ENCODE measurements at regions not wholly inside any gene's neighbourhood (a gene's known extent, or its start where the extent isn't known, plus 50 kb on each side); places are given as distances from the start of the nearest gene placed in this dataset.

GRCh38 chr15:38828031-38828532 lies 263.5 kb upstream of the RASGRP1 start:
- H4K20me1 ChIP-seq (ENCODE audit: control insufficient read depth, insufficient read depth, low read depth, low read length): no peaks in the 10 kb centered on the region
- no peaks in the 10 kb centered on the region for H3K79me2 ChIP-seq (ENCODE audit: control insufficient read depth, low read length)
- H3K36me3 ChIP-seq (ENCODE audit: control insufficient read depth, low read length): no peaks in the 10 kb centered on the region
- TF ChIP-seq EZH2phosphoT487 (IDR thresholded peaks at IDR 0.05; ENCODE audit: borderline replicate concordance, low read length): no peak
- TF ChIP-seq, protein P1, sequence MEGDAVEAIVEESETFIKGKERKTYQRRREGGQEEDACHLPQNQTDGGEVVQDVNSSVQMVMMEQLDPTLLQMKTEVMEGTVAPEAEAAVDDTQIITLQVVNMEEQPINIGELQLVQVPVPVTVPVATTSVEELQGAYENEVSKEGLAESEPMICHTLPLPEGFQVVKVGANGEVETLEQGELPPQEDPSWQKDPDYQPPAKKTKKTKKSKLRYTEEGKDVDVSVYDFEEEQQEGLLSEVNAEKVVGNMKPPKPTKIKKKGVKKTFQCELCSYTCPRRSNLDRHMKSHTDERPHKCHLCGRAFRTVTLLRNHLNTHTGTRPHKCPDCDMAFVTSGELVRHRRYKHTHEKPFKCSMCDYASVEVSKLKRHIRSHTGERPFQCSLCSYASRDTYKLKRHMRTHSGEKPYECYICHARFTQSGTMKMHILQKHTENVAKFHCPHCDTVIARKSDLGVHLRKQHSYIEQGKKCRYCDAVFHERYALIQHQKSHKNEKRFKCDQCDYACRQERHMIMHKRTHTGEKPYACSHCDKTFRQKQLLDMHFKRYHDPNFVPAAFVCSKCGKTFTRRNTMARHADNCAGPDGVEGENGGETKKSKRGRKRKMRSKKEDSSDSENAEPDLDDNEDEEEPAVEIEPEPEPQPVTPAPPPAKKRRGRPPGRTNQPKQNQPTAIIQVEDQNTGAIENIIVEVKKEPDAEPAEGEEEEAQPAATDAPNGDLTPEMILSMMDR (IDR thresholded peaks at IDR 0.05; ENCODE audit: low read depth, low read length, poor library complexity, severe bottlenecking): no peak
- H3K9me2 ChIP-seq (replicated peaks; ENCODE audit: control insufficient read depth, low read length): no peaks in the 10 kb centered on the region; the same call in 1 of the 2 replicates
- no peak overlapping the region for H3K4me3 ChIP-seq (ENCODE audit: low read length)
- no peaks in the 10 kb centered on the region for H3F3A ChIP-seq (ENCODE audit: control insufficient read depth, insufficient read depth)
- H3K4me1 ChIP-seq (ENCODE audit: control insufficient read depth, low read length): no peaks in the 10 kb centered on the region
- H3K27me3 ChIP-seq (ENCODE audit: control insufficient read depth, low read length): no peaks in the 10 kb centered on the region
- H3K9me3 ChIP-seq (ENCODE audit: control insufficient read depth, insufficient read depth, low read length): no peaks in the 10 kb centered on the region
- no peak overlapping the region for H3K4me2 ChIP-seq (ENCODE audit: low read length)
- H3K27ac ChIP-seq (ENCODE audit: low read depth, low read length): no peak overlapping the region

GRCh38 chr15:38829086-38829485 lies 264.5 kb upstream of the RASGRP1 start:
- Histone ChIP-seq H3K79me2 (ENCODE audit: control insufficient read depth, low read length) (no peaks in the 10 kb centered on the region), H4K20me1 (ENCODE audit: control insufficient read depth, insufficient read depth, low read depth, low read length) (no peaks in the 10 kb centered on the region), H3K9me2 (replicated peaks; ENCODE audit: control insufficient read depth, low read length) (no peaks in the 10 kb centered on the region; the same call in 1 of the 2 replicates), H3K27me3 (ENCODE audit: control insufficient read depth, low read length) (no peaks in the 10 kb centered on the region), H3K36me3 (ENCODE audit: control insufficient read depth, low read length) (no peaks in the 10 kb centered on the region), H3K4me2 (ENCODE audit: low read length) (no peak overlapping the region), H3K4me1 (ENCODE audit: control insufficient read depth, low read length) (no peaks in the 10 kb centered on the region), H3K9me3 (ENCODE audit: control insufficient read depth, insufficient read depth, low read length) (no peaks in the 10 kb centered on the region), H3K4me3 (ENCODE audit: low read length) (no peak overlapping the region), H3F3A (ENCODE audit: control insufficient read depth, insufficient read depth) (no peaks in the 10 kb centered on the region), H3K27ac (ENCODE audit: low read depth, low read length) (no peak overlapping the region)
- TF ChIP-seq EZH2phosphoT487 (IDR thresholded peaks at IDR 0.05; ENCODE audit: borderline replicate concordance, low read length): no peak
- TF ChIP-seq, protein P1 (IDR thresholded peaks at IDR 0.05; ENCODE audit: low read depth, low read length, poor library complexity, severe bottlenecking): no peak

DNA sequence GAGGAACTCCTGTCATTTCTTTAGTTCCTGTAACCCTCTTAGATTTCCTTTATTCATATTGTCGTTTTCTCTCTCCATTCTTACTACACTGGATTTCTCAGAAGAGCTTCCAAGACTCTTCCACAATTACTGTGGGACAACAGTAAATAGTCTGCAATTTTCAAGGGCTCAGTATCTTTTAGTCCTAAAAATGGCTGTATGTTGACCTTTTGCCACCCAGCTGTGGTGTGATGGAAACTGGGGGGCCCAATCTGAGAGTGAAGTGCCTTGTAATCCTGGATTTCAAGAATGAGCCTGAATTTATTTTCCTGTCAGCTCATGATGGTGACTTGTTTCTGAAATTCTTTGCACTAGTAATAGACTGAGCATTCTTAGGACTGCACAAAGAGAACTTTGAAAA lies 277.6 kb upstream of the RASGRP1 start:
- H3K9me2 ChIP-seq (replicated peaks; ENCODE audit: control insufficient read depth, low read length): no peaks in the 10 kb centered on the region
- H4K20me1 ChIP-seq (ENCODE audit: control insufficient read depth, insufficient read depth, low read depth, low read length): no peaks in the 10 kb centered on the region
- H3K4me3 ChIP-seq (ENCODE audit: low read length): no peak overlapping the region
- H3K4me2 ChIP-seq (ENCODE audit: low read length): no peak overlapping the region
- no peaks in the 10 kb centered on the region for H3K79me2 ChIP-seq (ENCODE audit: control insufficient read depth, low read length)
- H3K4me1 ChIP-seq (ENCODE audit: control insufficient read depth, low read length): no peaks in the 10 kb centered on the region
- TF ChIP-seq, protein P1 (IDR thresholded peaks at IDR 0.05; ENCODE audit: low read depth, low read length, poor library complexity, severe bottlenecking): no peak
- TF ChIP-seq EZH2phosphoT487 (IDR thresholded peaks at IDR 0.05; ENCODE audit: borderline replicate concordance, low read length): no peak
- H3F3A ChIP-seq (ENCODE audit: control insufficient read depth, insufficient read depth): no peaks in the 10 kb centered on the region
- H3K36me3 ChIP-seq (ENCODE audit: control insufficient read depth, low read length): no peaks in the 10 kb centered on the region
- peaks cover 3% of the 10 kb centered on the region; the same call in 1 of the 2 replicates for H3K9me3 ChIP-seq (ENCODE audit: control insufficient read depth, insufficient read depth, low read length)
- no peaks in the 10 kb centered on the region for H3K27me3 ChIP-seq (ENCODE audit: control insufficient read depth, low read length)
- no peak overlapping the region for H3K27ac ChIP-seq (ENCODE audit: low read depth, low read length)
